Upper lobe of right lung (tissue), 1 donor: ENCODE measurements at regions not wholly inside any gene's neighbourhood (a gene's known extent, or its start where the extent isn't known, plus 50 kb on each side); places are given as distances from the start of the nearest gene placed in this dataset.

Source experiments
- ATAC-seq: fragments of 200-7000 bp; cut with Tn5 transposase; one replicate; pipeline ENCODE4 v1.9.1; 2020; ENCODE audit warnings: mild to moderate bottlenecking, moderate library complexity
- DNase-seq: peaks from one replicate; pipeline ENCODE4 v3.0.0-alpha.2; 2020
- H3K27ac ChIP-seq: fragments of 200-600 bp; one replicate; pipeline ENCODE4 v1.8.0; 2022
- H3K27me3 ChIP-seq: fragments of 200-600 bp; one replicate; pipeline ENCODE4 v1.8.0; 2022; ENCODE audit warnings: mild to moderate bottlenecking
- H3K36me3 ChIP-seq: fragments of 200-600 bp; one replicate; pipeline ENCODE4 v1.8.0; 2022
- H3K4me1 ChIP-seq: fragments of 200-600 bp; one replicate; pipeline ENCODE4 v1.8.0; 2022
- H3K4me3 ChIP-seq: fragments of 200-600 bp; one replicate; pipeline ENCODE4 v1.8.0; 2022; ENCODE audit warnings: mild to moderate bottlenecking
- H3K9me3 ChIP-seq: fragments of 200-600 bp; one replicate; pipeline ENCODE4 v1.8.0; 2022
- intact Hi-C: fragments of 100-400 bp; cut with DNase I; formaldehyde crosslinking; loops from one replicate; pipeline ENCODE4 v1.11.0; 2022
- TF ChIP-seq, protein P1 (sequence below): fragments of 200-600 bp; IDR thresholded peaks from one replicate; pipeline ENCODE4 v1.8.0; 2022; ENCODE audit warnings: antibody characterized with exemption
- donor health status: DM: no; HTN: yes; CAD: no; lungs with severe emphysema.

DNA sequence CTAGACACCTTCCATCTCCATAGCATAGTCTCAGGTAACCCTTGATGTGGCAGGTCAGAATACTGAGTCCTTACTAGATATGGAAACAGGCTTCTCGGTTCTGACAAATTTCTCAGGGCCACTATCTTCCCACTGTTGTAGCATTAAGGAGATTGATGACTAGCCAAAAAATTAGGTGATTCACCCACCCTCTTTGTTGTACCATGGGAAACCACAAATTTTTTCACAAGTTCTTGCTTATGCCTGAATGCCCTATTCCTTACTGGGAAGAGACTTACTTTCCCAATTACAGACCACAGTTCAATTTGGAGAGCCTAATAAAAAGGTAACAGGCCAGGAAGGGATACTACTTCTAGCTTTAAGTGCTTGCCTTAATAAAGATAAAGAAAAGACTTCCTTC, 948.8 kb downstream of the GRM8 start:
- Histone ChIP-seq H3K36me3 (no peaks in the 10 kb centered on the region), H3K4me3 (no peak overlapping the region), H3K4me1 (no peaks in the 10 kb centered on the region), H3K27me3 (no peaks in the 10 kb centered on the region), H3K9me3 (no peaks in the 10 kb centered on the region), H3K27ac (no peak overlapping the region)
- TF ChIP-seq, protein P1, sequence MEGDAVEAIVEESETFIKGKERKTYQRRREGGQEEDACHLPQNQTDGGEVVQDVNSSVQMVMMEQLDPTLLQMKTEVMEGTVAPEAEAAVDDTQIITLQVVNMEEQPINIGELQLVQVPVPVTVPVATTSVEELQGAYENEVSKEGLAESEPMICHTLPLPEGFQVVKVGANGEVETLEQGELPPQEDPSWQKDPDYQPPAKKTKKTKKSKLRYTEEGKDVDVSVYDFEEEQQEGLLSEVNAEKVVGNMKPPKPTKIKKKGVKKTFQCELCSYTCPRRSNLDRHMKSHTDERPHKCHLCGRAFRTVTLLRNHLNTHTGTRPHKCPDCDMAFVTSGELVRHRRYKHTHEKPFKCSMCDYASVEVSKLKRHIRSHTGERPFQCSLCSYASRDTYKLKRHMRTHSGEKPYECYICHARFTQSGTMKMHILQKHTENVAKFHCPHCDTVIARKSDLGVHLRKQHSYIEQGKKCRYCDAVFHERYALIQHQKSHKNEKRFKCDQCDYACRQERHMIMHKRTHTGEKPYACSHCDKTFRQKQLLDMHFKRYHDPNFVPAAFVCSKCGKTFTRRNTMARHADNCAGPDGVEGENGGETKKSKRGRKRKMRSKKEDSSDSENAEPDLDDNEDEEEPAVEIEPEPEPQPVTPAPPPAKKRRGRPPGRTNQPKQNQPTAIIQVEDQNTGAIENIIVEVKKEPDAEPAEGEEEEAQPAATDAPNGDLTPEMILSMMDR = no peak
- ATAC-seq (no peak), DNase-seq (no peak)
- intact Hi-C loops = no loop called here

DNA sequence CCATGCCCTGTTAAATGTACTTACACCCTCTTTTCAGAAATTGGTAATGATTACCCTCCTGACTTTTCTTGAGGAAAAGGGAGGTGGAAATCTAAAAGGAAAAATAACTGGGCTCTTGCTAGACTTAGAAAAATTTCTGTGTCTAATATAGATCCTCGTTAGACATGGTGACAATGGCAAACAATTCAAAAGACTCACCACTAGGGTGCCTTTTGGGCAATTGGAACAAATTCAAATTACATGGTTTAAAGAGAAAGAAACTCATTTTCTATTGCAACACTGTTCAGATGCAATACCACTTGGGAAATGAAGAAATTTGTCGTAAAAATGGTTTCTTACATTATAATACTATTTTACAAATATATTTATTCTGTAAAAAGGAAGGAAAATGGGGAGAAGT, 950.1 kb downstream of the GRM8 start:
- H3K36me3 ChIP-seq = no peaks in the 10 kb centered on the region
- ATAC-seq (no peak), DNase-seq (no peak)
- H3K4me1 ChIP-seq = no peaks in the 10 kb centered on the region
- no peak overlapping the region for H3K4me3 ChIP-seq
- H3K27me3 ChIP-seq = no peaks in the 10 kb centered on the region
- no peaks in the 10 kb centered on the region for H3K9me3 ChIP-seq
- TF ChIP-seq, protein P1 = no peak
- no peak overlapping the region for H3K27ac ChIP-seq
- intact Hi-C loops = no loop called here

DNA sequence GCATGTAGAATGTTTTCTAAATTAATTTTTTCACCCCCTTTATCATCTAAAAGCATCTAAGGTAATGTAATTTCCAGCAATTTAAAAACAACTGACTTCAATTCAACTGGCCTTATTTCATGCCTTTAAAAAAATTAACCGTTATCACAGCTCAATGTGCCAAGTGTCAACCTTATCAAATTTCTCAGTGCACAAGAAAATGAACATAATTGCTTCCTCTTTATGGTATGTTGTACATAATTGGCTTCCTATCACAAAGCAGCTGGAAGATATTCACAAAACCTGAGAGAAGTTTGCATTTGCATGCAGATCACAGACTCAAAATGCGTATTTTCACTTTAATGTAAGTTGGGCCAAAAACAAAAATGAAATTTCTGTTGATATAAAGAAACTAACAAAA, 966.4 kb downstream of the GRM8 start:
- H3K4me1 ChIP-seq = no peaks in the 10 kb centered on the region
- DNase-seq (no peak), ATAC-seq (no peak)
- H3K27ac ChIP-seq = no peak overlapping the region
- H3K27me3 ChIP-seq = no peaks in the 10 kb centered on the region
- intact Hi-C loops = no loop called here
- H3K9me3 ChIP-seq = no peaks in the 10 kb centered on the region
- H3K36me3 ChIP-seq = no peaks in the 10 kb centered on the region
- H3K4me3 ChIP-seq = no peak overlapping the region
- TF ChIP-seq, protein P1 = no peak

DNA sequence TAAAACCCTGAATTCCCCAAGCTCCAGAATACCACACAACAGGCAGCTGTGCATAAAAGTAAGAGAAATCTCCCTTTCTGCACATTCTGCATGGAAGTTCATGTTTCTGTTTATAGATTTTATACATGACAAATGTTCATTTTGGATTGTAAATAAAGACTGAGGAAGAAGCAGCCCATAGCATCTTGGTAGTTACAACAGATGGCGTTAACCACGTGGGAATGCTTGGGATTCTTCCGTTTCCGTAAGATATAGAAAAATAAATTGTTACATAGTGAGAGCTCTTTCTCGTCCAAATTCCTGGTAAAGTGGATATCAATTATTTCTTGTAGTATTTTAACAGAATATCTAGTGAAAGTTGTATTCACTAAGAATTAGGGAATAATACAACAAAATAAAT, 1016.5 kb downstream of the GRM8 start:
- Histone ChIP-seq H3K27me3 (no peaks in the 10 kb centered on the region), H3K4me3 (no peak overlapping the region), H3K4me1 (no peaks in the 10 kb centered on the region), H3K36me3 (no peaks in the 10 kb centered on the region), H3K27ac (no peak overlapping the region), H3K9me3 (no peaks in the 10 kb centered on the region)
- intact Hi-C loops = no loop called here
- DNase-seq (no peak), ATAC-seq (no peak)
- TF ChIP-seq, protein P1 = no peak

DNA sequence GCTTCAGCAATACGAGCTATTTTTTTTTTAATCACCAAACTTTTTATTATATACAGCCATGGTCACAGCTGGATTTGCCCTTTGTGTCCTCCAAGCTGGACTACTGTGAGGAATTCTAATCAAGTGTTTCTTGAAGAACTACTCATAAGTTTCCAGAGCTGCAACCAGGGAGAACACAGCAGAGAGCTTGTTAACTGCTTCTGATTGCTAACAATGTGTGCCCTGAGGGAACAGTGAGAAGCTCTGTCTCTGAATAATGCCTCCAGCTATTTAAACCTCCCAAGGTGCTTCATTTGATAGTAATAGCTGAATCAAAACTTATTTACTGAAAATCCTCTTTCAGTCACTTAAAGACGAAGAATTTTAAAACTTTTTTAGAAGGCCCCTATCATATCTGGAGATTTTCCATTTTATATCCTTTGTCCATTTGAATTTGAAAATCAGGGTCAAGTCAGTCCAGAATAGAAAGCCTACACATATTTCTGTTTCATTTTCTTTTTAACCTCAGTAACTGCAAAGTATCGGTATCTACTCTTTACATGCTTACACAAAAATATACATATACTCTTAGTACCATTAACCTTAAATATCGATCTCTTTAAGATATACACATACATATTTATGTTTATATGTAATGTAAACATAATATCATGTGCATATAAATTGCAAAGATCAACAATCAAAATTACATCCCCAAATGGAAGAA, 1024.2 kb downstream of the GRM8 start:
- Histone ChIP-seq H3K4me3 (no peak overlapping the region), H3K27me3 (no peaks in the 10 kb centered on the region), H3K27ac (no peak overlapping the region), H3K4me1 (no peaks in the 10 kb centered on the region), H3K36me3 (no peaks in the 10 kb centered on the region), H3K9me3 (no peaks in the 10 kb centered on the region)
- DNase-seq (no peak), ATAC-seq (no peak)
- TF ChIP-seq, protein P1 = no peak
- intact Hi-C loops = no loop called here

DNA sequence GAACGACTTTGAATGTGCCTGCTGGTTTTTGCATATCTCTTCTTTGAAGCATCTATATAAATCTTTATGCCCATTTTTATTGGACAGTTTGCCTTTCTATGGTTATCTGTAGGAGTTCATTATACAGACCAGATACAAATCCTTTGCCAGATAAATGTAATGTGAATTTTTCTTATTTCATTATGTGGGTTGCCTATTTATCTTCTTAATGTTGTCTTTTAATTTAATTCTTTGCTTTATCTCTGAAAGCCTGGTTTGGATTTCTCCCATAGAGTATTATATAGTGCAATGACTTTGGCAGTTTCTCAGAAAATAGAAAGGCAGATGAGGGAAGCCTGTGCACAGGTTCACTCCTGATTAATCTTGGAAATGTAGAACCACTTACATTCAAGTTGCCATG, 1025.1 kb downstream of the GRM8 start:
- H3K4me1 ChIP-seq = no peaks in the 10 kb centered on the region
- ATAC-seq (no peak), DNase-seq (no peak)
- H3K9me3 ChIP-seq = no peaks in the 10 kb centered on the region
- H3K27ac ChIP-seq = no peak overlapping the region
- H3K4me3 ChIP-seq = no peak overlapping the region
- intact Hi-C loops = no loop called here
- H3K27me3 ChIP-seq = no peaks in the 10 kb centered on the region
- TF ChIP-seq, protein P1 = no peak
- H3K36me3 ChIP-seq = no peaks in the 10 kb centered on the region
